ENCODE measurements at regions not wholly inside any gene's neighbourhood (a gene's known extent, or its start where the extent isn't known, plus 50 kb on each side); places are given as distances from the start of the nearest gene placed in this dataset.

DNA sequence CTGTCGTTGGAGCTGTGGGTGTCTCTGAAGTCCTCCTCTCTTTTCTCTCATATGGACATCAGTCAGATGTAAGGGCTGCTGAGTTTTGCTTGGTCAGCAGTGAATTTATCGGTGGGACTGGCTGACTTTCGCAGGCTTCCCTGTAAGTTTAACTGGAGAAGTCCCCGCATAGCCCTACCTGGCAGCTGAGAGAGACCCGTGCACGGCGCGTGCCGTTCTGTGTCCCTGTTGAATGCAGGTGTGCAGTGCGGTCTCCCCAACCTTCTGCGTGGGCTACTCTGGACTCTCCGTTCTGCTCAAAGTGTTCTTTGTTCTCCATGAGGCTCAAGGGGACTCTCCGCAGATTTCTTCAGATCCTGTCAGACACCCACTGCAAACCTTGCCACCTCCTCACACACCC, 252.9 kb downstream of the COL4A1 start:
- TF ChIP-seq, protein P1, sequence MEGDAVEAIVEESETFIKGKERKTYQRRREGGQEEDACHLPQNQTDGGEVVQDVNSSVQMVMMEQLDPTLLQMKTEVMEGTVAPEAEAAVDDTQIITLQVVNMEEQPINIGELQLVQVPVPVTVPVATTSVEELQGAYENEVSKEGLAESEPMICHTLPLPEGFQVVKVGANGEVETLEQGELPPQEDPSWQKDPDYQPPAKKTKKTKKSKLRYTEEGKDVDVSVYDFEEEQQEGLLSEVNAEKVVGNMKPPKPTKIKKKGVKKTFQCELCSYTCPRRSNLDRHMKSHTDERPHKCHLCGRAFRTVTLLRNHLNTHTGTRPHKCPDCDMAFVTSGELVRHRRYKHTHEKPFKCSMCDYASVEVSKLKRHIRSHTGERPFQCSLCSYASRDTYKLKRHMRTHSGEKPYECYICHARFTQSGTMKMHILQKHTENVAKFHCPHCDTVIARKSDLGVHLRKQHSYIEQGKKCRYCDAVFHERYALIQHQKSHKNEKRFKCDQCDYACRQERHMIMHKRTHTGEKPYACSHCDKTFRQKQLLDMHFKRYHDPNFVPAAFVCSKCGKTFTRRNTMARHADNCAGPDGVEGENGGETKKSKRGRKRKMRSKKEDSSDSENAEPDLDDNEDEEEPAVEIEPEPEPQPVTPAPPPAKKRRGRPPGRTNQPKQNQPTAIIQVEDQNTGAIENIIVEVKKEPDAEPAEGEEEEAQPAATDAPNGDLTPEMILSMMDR (IDR thresholded peaks at IDR 0.05), result no peak
- TF ChIP-seq POLR2AphosphoS5 (IDR thresholded peaks at IDR 0.05) (no peak), EP300 (IDR thresholded peaks at IDR 0.05) (no peak), POLR2A (IDR thresholded peaks at IDR 0.05) (no peak)
